ENCODE measurements at regions not wholly inside any gene's neighbourhood (a gene's known extent, or its start where the extent isn't known, plus 50 kb on each side); places are given as distances from the start of the nearest gene placed in this dataset.

DNA sequence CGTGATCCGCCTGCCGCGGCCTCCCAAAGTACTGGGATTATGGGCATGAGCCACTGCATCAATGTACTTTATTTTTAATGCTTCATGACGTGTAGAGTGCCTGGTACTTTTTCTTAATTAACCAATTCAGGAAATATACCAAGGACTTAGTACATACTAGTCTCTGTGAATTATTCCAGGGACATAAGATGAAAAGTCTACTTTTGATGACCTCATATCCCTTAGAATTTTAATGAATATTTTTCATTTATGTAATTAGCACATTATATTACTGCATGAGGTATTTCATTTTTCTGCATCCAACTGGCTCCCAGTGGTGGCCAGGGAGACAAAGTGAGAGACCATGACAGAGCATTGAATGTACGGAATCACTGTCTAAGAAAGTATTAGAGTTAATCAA, 577.7 kb upstream of the NOVA1 start:
- no peaks in the 10 kb centered on the region for H3K27me3 ChIP-seq
- no peak for DNase-seq
- no peak overlapping the region for H3K4me3 ChIP-seq
- no peaks in the 10 kb centered on the region for H3K9me3 ChIP-seq
- no peaks in the 10 kb centered on the region for H3K36me3 ChIP-seq

DNA sequence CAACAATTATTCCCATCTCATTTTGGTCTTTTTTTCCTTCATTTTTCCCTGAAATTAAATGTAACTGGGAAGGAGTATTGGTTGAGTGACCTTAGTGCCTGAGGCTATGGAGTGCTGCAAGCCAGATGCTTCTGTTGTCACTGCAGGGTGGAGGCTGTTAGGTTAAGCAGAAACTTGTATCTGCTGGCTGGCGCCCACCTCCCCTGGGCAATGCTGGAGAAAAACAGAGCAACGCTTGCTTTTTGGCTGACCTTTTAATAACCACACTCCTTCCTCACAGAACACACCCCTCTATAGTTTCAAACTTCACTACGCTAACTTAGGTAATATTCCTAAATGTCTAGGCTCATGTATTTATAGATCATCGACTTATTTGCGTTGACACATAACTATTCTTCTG, 583.5 kb upstream of the NOVA1 start:
- no peaks in the 10 kb centered on the region for H3K27me3 ChIP-seq
- no peak for DNase-seq
- no peaks in the 10 kb centered on the region for H3K9me3 ChIP-seq
- H3K36me3 ChIP-seq: no peaks in the 10 kb centered on the region
- no peak overlapping the region for H3K4me3 ChIP-seq

DNA sequence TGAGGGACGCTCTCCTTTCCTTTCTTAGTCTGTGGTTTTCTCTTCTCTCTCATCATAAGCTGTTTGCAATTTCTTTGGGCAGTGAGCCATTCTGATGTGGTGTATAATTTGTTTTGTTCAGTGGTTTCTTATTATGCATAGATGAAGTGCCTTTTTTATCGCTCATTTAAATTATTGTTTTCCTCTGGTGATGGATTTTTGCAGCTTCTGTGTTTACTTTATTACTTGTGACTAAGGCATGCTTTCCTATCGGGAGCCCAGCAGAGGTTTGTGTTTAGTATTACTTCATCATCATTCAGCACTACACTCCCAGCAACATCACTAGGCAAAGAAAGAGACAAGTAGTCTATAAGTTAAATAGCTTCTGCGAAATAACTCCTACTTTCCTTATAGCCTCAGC, 586.6 kb upstream of the NOVA1 start:
- Histone ChIP-seq H3K4me3 (no peak overlapping the region), H3K27me3 (no peaks in the 10 kb centered on the region), H3K9me3 (no peaks in the 10 kb centered on the region), H3K36me3 (no peaks in the 10 kb centered on the region)
- no peak for DNase-seq

DNA sequence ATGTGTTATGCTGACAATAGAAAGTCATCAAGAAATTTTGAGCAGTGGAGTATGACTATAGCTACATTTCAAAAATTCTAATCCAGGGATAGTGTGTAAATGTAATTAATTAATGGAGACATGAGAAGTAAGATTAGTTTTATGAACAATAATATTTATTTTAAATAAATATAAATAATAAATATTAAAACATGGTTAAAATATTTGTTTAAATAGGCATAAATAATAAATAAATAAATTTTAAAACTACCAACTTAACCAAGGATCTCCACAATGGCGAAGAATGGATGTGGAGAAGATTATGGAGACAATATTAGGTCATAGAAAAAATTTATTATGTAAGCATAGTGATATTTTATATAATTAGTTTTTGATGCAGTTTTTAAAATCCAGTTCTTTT, 588.2 kb upstream of the NOVA1 start:
- no peak overlapping the region for H3K4me3 ChIP-seq
- no peaks in the 10 kb centered on the region for H3K36me3 ChIP-seq
- no peak for DNase-seq
- no peaks in the 10 kb centered on the region for H3K9me3 ChIP-seq
- no peaks in the 10 kb centered on the region for H3K27me3 ChIP-seq

DNA sequence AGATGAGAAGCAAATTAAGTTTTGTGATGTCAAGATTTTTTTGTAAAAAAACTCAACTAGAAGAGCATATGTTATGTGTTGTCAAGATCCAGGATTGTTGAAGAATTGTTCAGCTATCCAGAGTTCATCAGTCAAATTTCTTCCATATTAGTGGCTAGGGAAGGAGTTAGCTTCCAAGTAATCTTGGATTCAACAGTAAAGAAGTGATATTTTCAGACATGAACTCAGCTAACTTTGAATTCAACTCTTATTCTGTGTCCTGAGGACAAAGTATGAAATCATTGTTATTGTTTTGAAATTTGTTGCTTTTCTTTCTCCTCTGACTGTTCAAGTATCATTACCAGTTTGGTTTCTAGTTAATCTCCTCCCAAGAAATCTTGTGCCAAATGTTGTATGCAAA, 589.3 kb upstream of the NOVA1 start:
- H3K27me3 ChIP-seq: no peaks in the 10 kb centered on the region
- no peak overlapping the region for H3K4me3 ChIP-seq
- H3K36me3 ChIP-seq: no peaks in the 10 kb centered on the region
- DNase-seq: no peak
- no peaks in the 10 kb centered on the region for H3K9me3 ChIP-seq

DNA sequence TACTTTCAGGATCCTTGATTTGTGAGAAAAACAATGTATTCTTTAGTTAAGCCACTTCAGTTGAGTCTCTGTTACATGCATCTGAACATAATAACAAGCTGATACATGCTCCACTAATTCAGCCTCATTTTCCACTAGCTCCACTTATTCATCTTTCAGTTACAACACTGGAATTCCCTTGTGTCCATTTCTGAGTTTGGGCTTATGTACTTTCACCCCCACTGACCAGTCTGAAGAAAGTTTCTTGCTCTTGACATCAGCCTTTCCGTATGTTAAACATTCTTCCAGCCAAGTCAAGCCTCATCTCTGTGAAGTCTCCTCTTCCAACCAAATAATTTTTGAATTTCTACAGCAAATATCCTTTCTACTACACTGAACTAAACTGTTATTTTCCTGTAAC, 592.5 kb upstream of the NOVA1 start:
- no peak overlapping the region for H3K4me3 ChIP-seq
- H3K36me3 ChIP-seq: no peaks in the 10 kb centered on the region
- no peaks in the 10 kb centered on the region for H3K27me3 ChIP-seq
- H3K9me3 ChIP-seq: no peaks in the 10 kb centered on the region
- DNase-seq: no peak

DNA sequence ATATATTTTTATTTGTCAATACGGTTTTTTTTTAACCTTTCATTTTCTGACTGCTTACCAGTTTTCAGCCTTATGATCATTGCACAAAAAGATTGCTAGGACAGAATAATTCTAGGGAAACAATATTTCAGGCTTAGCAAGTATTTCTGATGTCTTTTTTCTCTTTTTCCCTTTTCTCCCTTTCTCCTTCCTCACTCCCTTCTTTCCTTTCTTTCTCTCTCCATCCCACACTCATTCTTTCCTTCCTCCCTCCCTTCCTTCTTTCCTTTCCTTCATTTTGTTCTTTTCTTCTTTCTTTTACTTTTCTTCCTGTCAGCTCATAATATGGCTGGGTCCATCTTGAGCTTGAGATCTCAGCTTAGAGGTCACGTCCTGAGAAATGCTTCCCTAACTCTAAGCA, 601.4 kb upstream of the NOVA1 start:
- Histone ChIP-seq H3K36me3 (no peaks in the 10 kb centered on the region), H3K4me3 (no peak overlapping the region), H3K27me3 (no peaks in the 10 kb centered on the region; the same call in 1 of the 2 replicates), H3K9me3 (no peaks in the 10 kb centered on the region)
- DNase-seq: no peak

DNA sequence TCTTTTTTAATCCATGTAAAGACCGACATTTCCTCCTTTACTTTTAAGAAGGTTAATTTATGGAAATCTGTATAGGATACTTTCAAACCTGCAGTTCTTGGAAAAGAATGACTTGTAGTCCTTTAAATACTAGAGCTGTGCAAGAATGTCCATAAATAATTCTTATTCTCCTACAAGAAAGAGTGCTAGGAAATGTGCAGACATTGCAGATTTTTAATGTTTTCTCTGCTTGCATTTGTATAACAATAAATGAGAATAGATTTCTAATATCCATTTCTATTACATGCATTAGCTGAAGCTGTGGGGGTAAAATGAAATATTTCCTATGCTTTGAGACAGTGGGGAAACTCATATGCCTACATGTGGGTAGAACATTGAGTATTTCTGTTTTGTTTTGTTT, 607.2 kb upstream of the NOVA1 start:
- Histone ChIP-seq H3K9me3 (no peaks in the 10 kb centered on the region), H3K27me3 (no peaks in the 10 kb centered on the region), H3K36me3 (no peaks in the 10 kb centered on the region), H3K4me3 (no peak overlapping the region)
- DNase-seq: no peak

DNA sequence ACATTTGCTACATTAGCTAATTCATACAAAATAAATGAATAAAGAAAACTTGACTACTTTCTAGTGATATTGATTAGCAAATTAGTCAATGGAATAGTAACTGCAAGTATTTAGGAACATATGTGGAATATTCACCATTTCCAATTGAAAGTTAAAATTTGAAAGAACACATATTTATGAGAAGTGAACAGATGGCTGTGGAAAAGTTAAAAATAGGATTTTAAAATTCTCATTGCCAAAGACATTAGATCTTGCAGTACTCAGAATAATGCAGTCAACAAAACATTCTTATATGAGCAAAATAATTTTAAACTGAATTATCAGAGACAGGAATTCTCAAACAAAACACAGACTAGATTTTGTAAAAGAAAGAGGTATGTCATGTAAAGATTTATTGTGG, 613.9 kb upstream of the NOVA1 start:
- Histone ChIP-seq H3K4me3 (no peak overlapping the region), H3K36me3 (no peaks in the 10 kb centered on the region)
- DNase-seq: no peak

DNA sequence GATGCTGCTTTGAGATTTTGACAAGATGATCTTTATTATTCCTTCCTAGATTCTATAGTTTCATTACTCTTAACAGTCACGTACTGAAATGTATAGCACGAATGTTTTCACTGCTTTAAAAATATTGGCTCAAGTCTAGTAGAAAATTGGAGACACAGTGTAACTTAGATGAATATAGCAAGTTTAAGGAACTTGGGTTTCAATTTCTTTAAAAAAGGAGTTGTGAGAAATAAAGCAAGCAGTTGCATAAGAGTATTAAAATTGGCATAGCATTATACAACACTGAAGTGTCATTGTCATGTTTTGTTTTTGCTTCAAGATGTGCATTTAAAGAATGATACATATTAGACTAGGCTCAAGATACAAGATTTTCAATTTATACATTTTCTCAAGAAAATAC, 624.8 kb upstream of the NOVA1 start:
- Histone ChIP-seq H3K4me3 (no peak overlapping the region), H3K27me3 (no peaks in the 10 kb centered on the region), H3K9me3 (no peaks in the 10 kb centered on the region), H3K36me3 (no peaks in the 10 kb centered on the region)
- no peak for DNase-seq

More for the DNA sequence above, 613.9 kb upstream of the NOVA1 start:
- Histone ChIP-seq H3K27me3 (no peaks in the 10 kb centered on the region), H3K9me3 (no peaks in the 10 kb centered on the region)

DNA sequence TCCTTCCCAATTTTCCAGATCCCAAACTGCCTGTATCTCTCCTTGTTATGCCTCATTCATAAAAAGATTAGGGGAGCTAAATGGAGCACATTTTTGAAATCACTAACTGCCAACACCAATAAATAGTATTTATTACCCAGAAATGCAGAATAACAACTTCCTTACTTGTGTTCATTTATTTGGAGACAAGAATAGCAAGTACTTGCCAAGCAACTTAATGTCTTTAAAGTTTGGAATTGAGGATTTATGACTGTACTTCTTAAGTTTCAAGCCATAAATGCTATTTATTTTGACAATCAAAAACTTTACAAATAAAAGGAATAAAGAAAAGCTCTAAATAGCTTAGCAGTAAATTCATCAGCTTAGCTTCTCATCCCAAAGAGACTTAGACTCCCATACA, 626.1 kb upstream of the NOVA1 start:
- DNase-seq: no peak

DNA sequence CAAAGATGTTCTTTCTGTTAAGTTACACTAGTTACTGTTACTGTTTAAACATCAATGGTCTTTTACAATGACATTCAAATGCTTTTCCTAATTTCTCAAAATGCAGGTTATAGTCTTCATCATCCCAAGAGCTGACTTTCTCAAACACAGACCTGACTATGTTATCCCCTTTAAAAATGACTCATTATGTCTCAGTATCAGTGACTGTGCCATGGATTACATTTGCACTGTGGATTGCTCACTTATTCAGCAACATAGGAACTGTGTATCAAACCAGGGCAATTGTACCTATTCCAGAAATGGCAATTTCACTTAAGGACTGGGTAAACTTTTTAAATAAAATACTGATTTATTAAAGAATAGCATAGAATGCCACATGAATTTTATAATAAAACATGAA, 630.2 kb upstream of the NOVA1 start:
- no peak overlapping the region for H3K4me3 ChIP-seq
- H3K36me3 ChIP-seq: no peaks in the 10 kb centered on the region
- no peak for DNase-seq
- H3K27me3 ChIP-seq: no peaks in the 10 kb centered on the region
- no peaks in the 10 kb centered on the region for H3K9me3 ChIP-seq

More for the DNA sequence above, 626.1 kb upstream of the NOVA1 start:
- H3K9me3 ChIP-seq: no peaks in the 10 kb centered on the region
- H3K36me3 ChIP-seq: no peaks in the 10 kb centered on the region
- H3K27me3 ChIP-seq: no peaks in the 10 kb centered on the region
- no peak overlapping the region for H3K4me3 ChIP-seq

DNA sequence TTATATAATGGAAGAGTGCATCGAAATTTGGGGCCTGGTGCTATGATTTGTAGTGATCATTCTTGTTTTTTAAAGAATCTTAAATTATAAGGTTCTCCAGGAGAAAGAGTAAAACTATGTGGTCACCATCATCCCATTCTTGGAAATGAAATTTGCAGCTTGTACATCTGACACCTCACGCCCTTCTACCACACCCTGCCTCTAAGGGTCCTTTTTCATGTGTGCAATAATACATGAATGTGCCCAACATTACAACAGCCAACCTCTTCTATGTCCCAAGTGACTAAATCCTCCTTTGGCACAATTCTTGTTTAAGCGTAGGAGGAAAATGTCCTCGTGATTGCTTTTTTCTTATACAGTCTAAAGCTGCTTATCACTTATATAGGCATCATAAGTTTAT, 636.5 kb upstream of the NOVA1 start:
- Histone ChIP-seq H3K27me3 (no peaks in the 10 kb centered on the region), H3K9me3 (no peaks in the 10 kb centered on the region), H3K36me3 (no peaks in the 10 kb centered on the region), H3K4me3 (no peak overlapping the region)
- no peak for DNase-seq

DNA sequence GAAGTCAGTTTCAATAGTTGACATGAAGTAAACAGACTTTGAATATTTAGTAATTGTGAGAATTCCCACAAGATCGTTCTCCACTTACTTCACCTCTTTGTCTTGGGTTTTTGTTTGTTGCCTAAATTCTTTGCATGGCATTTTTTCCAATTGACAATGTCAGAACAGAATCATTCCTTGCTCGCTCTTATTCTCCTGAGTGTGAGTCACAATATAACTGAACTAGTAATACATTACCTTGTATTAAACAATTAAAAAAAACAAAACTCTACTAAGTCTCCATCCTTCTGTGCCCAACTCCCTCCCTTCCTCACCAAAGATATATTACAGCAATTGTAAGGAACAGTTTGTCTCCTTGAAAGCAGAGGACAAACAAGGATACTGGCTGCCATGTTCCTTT, 638.8 kb upstream of the NOVA1 start:
- Histone ChIP-seq H3K27me3 (no peaks in the 10 kb centered on the region), H3K36me3 (no peaks in the 10 kb centered on the region), H3K9me3 (no peaks in the 10 kb centered on the region), H3K4me3 (no peak overlapping the region)
- DNase-seq: no peak

DNA sequence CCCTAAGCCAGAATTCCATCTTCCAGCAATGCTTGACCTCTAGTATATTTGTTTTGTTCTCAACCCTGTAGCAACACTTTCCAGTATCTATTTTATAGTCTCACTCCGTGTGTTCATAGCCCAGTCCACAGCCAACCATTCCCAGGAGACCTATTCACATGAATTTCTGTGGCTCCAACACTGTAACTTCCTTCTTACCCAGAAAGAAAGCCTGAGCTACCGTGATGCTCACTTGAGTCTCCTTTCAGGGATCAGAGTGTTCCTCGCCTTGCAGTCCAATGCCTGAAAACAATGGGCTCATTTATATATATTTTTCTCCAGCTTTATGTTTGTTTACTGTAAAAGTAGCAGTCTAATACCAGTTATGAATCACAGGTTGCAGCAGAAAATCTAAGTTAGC, 645.0 kb upstream of the NOVA1 start:
- Histone ChIP-seq H3K36me3 (no peaks in the 10 kb centered on the region), H3K9me3 (no peaks in the 10 kb centered on the region), H3K4me3 (no peak overlapping the region), H3K27me3 (no peaks in the 10 kb centered on the region)
- no peak for DNase-seq

DNA sequence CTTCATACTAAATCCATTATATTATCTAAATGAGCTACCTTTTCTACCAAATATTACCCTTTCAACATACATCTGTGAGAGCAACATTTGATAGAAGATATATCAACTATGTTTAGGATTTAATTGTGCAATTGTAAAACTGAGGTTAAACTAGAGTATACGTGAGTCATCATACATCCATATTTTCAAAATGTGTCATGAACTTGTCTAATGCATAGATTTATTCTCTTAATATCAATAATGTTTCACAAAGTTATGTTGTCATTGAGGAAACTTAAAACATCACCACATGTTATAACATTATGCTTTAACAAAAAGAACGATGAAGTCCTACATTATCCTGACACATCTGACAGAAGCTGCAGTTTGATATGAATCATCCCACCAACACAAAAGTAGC, 645.5 kb upstream of the NOVA1 start:
- DNase-seq: no peak
- H3K4me3 ChIP-seq: no peak overlapping the region
- H3K27me3 ChIP-seq: no peaks in the 10 kb centered on the region
- H3K9me3 ChIP-seq: no peaks in the 10 kb centered on the region
- H3K36me3 ChIP-seq: no peaks in the 10 kb centered on the region

DNA sequence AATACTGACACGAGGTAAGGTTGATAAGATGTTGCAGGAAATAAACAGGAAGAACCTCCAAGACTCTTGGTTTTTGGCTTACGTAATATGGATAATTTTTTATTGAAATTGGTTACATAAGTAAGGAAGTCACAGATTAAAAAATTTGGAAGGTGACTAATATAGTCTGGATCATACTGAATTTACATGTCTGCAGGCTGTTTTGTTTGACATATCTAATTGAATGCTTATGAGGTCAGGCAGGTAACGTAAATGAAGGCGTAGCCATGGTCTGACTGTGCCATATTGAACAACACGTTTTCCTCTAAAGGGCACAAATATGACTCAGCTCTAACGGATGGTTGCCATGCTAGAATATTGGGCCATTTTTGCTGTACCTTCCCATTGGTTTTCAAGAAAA, 648.1 kb upstream of the NOVA1 start:
- Histone ChIP-seq H3K27me3 (no peaks in the 10 kb centered on the region), H3K9me3 (no peaks in the 10 kb centered on the region), H3K36me3 (no peaks in the 10 kb centered on the region), H3K4me3 (no peak overlapping the region)
- DNase-seq: no peak

DNA sequence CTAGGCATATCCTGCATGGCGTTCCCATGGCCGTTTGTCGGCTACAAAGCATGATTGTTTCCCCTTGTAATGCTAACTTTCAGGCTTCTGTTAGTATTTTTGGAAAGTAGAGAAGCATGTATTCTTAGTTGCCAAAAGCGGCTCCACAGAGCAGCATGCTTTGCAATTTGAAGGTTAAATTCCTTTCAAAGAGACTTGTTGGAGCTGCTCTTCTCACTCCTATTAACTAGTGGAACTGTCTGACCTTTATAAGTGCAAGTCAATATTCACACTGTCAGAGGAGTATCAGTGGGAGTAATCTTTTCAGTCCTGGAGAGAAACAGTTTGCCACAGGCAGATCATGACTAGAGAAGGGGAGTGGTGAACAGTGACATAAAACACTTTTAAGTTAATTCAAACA, 656.1 kb upstream of the NOVA1 start:
- Histone ChIP-seq H3K4me3 (no peak overlapping the region), H3K36me3 (no peaks in the 10 kb centered on the region), H3K9me3 (no peaks in the 10 kb centered on the region), H3K27me3 (no peaks in the 10 kb centered on the region)
- DNase-seq: no peak

DNA sequence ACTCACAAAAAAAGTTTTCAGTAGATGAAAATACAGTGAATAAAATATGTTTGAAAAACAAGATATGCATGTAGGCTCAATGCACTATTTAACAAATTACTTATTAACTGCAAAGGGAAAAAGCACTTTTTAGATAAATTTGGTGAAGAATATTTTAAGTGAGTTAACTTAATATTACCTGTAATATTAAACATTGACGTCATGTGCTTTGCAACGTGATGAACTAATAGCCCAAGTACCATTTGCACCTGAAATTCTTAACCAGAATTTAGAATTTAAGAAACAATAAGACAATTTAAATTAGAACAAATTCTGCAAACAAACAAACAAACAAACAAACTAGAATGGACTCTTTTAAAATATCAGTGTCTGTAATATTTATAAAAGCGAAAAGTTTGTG, 659.0 kb upstream of the NOVA1 start:
- H3K4me3 ChIP-seq: no peak overlapping the region
- no peaks in the 10 kb centered on the region for H3K36me3 ChIP-seq
- no peaks in the 10 kb centered on the region for H3K9me3 ChIP-seq

More for the DNA sequence above, 659.0 kb upstream of the NOVA1 start:
- no peaks in the 10 kb centered on the region for H3K27me3 ChIP-seq
- no peak for DNase-seq

Data from MG63 (cell line).